GM12873 (cell line): ENCODE measurements at regions not wholly inside any gene's neighbourhood (a gene's known extent, or its start where the extent isn't known, plus 50 kb on each side); places are given as distances from the start of the nearest gene placed in this dataset.
A peak's percentile ranks its signal among the peaks of the same experiment; 100 is the strongest.

Experiments used
- TF ChIP-seq, protein P1 (sequence below): IDR thresholded peaks from 2 replicates; pipeline ENCODE4 v1.5.1; 2012; ENCODE audit warnings: low read depth, mild to moderate bottlenecking, moderate library complexity, low read length, control low read depth; ENCODE audit not compliant: insufficient read depth; ENCODE audit errors: missing control alignments

DNA sequence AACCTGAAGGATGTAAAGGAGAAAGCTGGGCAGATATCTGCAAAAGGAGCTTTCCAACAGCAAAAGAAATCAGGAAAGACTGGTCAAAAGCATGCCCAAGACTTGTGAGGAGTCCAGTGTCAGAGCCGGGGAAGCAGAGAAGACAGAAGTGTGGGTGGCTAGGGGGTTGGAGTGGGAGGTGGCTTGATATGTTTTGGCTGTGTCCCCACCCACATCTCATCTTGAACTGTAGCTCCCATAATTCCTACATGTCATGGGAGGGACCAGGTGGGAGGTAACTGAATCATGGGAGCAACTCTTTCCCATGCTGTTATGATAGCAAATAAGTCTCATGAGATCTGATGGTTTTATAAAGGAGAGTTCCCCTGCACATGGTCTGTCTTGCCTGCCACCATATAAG lies 84.9 kb downstream of the INHBA start:
- TF ChIP-seq, protein P1, sequence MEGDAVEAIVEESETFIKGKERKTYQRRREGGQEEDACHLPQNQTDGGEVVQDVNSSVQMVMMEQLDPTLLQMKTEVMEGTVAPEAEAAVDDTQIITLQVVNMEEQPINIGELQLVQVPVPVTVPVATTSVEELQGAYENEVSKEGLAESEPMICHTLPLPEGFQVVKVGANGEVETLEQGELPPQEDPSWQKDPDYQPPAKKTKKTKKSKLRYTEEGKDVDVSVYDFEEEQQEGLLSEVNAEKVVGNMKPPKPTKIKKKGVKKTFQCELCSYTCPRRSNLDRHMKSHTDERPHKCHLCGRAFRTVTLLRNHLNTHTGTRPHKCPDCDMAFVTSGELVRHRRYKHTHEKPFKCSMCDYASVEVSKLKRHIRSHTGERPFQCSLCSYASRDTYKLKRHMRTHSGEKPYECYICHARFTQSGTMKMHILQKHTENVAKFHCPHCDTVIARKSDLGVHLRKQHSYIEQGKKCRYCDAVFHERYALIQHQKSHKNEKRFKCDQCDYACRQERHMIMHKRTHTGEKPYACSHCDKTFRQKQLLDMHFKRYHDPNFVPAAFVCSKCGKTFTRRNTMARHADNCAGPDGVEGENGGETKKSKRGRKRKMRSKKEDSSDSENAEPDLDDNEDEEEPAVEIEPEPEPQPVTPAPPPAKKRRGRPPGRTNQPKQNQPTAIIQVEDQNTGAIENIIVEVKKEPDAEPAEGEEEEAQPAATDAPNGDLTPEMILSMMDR: no peak

DNA sequence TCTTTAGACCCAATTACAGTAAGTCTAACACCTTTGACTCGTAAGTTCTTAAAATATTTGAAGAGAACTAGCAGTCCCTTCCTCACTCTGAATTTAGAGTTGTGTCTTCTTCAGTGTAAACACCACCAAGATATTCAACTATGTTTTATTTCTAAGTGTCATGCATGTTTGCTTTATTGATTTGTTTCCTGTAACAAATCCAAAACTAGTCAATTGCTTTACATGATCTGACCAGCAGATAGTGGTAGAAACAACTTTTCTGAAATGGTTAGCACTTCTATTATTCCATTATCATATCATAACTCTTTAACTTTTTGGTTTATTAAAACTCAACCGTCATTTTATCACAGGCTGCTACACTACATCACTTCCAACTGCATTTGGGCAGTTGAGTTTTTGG lies 90.1 kb downstream of the INHBA start:
- TF ChIP-seq, protein P1: no peak

- TF ChIP-seq, protein P1: no peak
These were observed 90.5 kb downstream of the INHBA start for GRCh38 chr7:41612386-41612785.

GRCh38 chr7:41608447-41608846 lies 94.4 kb downstream of the INHBA start:
- TF ChIP-seq, protein P1: no peak

- TF ChIP-seq, protein P1: no peak
These were observed 98.9 kb downstream of the INHBA start for GRCh38 chr7:41603985-41604384.

DNA sequence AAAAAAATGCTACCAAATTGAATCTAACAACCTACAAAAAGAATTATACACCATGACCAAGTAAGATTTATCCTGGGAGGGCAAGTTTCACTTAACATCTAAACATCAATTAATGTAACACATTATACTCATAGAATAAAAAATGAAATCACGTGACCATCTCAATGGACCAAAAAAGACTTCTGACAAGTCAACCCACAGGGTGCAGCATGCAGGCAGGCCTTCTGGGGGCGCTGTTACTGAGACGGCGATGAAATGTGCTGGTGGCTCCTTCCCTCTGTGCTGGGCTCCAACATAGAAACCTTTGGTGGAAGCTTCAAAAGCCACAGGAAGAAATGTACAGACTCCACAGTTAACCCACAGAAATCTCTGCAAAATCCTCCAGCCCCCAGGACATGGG lies 103.1 kb downstream of the INHBA start:
- TF ChIP-seq, protein P1: peak; percentile 29

- TF ChIP-seq, protein P1: no peak
These were observed 110.1 kb downstream of the INHBA start for GRCh38 chr7:41592794-41593193.

DNA sequence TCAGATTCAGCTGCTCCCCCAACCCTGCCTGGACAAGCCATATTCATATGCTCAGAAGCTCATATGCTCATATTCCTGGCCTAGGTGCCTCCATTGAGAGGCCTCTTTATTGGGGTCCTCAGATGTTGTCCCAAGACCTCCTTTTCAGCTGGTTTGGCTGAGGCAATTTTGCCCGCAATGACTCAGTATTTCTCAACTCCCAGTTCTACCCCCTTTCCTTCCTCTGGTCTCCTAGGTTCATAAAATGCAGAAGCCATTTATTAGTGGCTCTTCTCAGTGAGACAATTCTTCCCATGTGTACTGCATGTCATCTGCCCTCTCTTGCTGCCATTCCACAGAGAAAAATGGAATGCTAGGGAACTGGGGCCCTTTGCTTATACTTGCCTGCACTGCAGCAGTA lies 110.7 kb downstream of the INHBA start:
- TF ChIP-seq, protein P1: no peak
